GM10248 (cell line): ENCODE measurements at regions not wholly inside any gene's neighbourhood (a gene's known extent, or its start where the extent isn't known, plus 50 kb on each side); places are given as distances from the start of the nearest gene placed in this dataset.

Source experiments
- CTCF ChIA-PET: fragments of 300-600 bp; sonication (Branson Sonifier 250); formaldehyde crosslinking; extraction: SDS; loops from one replicate; lab custom pipeline; 2021; ENCODE audit warnings: antibody characterized with exemption; lab: Yijun Ruan, JAX
- POLR2A ChIA-PET: fragments of 350-650 bp; sonication (Branson Sonifier 250); formaldehyde crosslinking; extraction: SDS; loops from one replicate; lab custom pipeline; 2020; ENCODE audit warnings: antibody characterized with exemption; lab: Yijun Ruan, JAX
- DNase-seq: peaks from one replicate; pipeline ENCODE4 v3.0.0; 2012; ENCODE audit errors: extremely low spot score
- CTCF ChIP-seq: IDR thresholded peaks from 2 replicates; pipeline ENCODE4 v1.5.1; 2012; ENCODE audit warnings: mild to moderate bottlenecking, low read depth; ENCODE audit errors: extremely low read depth, missing control alignments, control extremely low read depth

GRCh38 chr9:115267790-115268189 lies 149.8 kb upstream of the TNC start:
- no peak for TF ChIP-seq CTCF
- CTCF ChIA-PET, result interaction anchor here (1.2 kb wide), 1 partner anchor 11 kb away, joined by 3 read pairs; no protein-coding TSS in a partner anchor
- no peak for DNase-seq
- POLR2A ChIA-PET, result no interaction called here

GRCh38 chr9:115275753-115276152 lies 157.8 kb upstream of the TNC start:
- TF ChIP-seq CTCF, result no peak
- POLR2A ChIA-PET, result no interaction called here
- no peak for DNase-seq
- CTCF ChIA-PET, result interaction anchor here (1.0 to 1.3 kb wide), 3 partner anchors 28 to 64 kb away, joined by 3 read pairs; no protein-coding TSS in a partner anchor

- DNase-seq, result no peak
- ChIA-PET CTCF (interaction anchor here (1.0 to 2.0 kb wide), 4 partner anchors 10 to 65 kb away, joined by 3 to 6 read pairs (median 4); no protein-coding TSS in a partner anchor), POLR2A (no interaction called here)
- no peak for TF ChIP-seq CTCF
These were observed 158.7 kb upstream of the TNC start for GRCh38 chr9:115276621-115277020.

- POLR2A ChIA-PET, result no interaction called here
- no peak for DNase-seq
- no peak for TF ChIP-seq CTCF
- CTCF ChIA-PET, result interaction anchor here (0.8 to 2.5 kb wide), 4 partner anchors 10 to 70 kb away, joined by 3 to 13 read pairs (median 6); no protein-coding TSS in a partner anchor
These were observed 159.3 kb upstream of the TNC start for GRCh38 chr9:115277301-115277700.

GRCh38 chr9:115278326-115279035 lies 160.5 kb upstream of the TNC start:
- TF ChIP-seq CTCF, result no peak
- DNase-seq, result no peak
- CTCF ChIA-PET, result interaction anchor here (0.7 to 2.5 kb wide), 10 partner anchors 8 to 82 kb away, joined by 3 to 13 read pairs (median 4); no protein-coding TSS in a partner anchor
- POLR2A ChIA-PET, result no interaction called here

GRCh38 chr9:115283395-115283794 lies 165.4 kb upstream of the TNC start:
- no peak for TF ChIP-seq CTCF
- CTCF ChIA-PET, result no interaction called here
- POLR2A ChIA-PET, result no interaction called here
- no peak for DNase-seq
